GM23338 (cell line): ENCODE measurements at regions not wholly inside any gene's neighbourhood (a gene's known extent, or its start where the extent isn't known, plus 50 kb on each side); places are given as distances from the start of the nearest gene placed in this dataset.

Experiments
- ATAC-seq: fragments of 200-7000 bp; cut with Tn5 transposase; 3 replicates; pipeline ENCODE4 v1.9.1; 2020
- DNase-seq: peaks from one replicate; pipeline ENCODE4 v3.0.0-alpha.2; 2015; ENCODE audit warnings: low spot score
- H2AFZ ChIP-seq: fragments of 200-600 bp; sonication (generic); 2 replicates; pipeline ENCODE4 v1.8.0; 2016; ENCODE audit warnings: antibody characterized with exemption, mild to moderate bottlenecking, moderate library complexity
- H3F3A ChIP-seq: fragments of 200-600 bp; sonication (generic); replicated peaks from 2 replicates; pipeline ENCODE4 v1.8.0; 2017; ENCODE audit warnings: antibody characterized with exemption, mixed run types, low read depth
- H3K27ac ChIP-seq: fragments of 200-600 bp; sonication (generic); 2 replicates; pipeline ENCODE4 v1.6.1; 2016; ENCODE audit warnings: low read depth
- H3K27me3 ChIP-seq: fragments of 200-600 bp; sonication (generic); 2 replicates; pipeline ENCODE4 v1.8.0; 2016; ENCODE audit warnings: mild to moderate bottlenecking, mixed run types, moderate library complexity; ENCODE audit not compliant: insufficient read depth
- H3K36me3 ChIP-seq: fragments of 200-600 bp; sonication (generic); 2 replicates; pipeline ENCODE4 v1.8.0; 2016; ENCODE audit warnings: mild to moderate bottlenecking; ENCODE audit not compliant: insufficient read depth
- H3K4me1 ChIP-seq: fragments of 200-600 bp; sonication (generic); 2 replicates; pipeline ENCODE4 v1.8.0; 2016; ENCODE audit warnings: mild to moderate bottlenecking, moderate library complexity; ENCODE audit not compliant: insufficient read depth
- H3K4me2 ChIP-seq: fragments of 200-600 bp; sonication (generic); 2 replicates; pipeline ENCODE4 v1.7.1; 2017; ENCODE audit warnings: mixed run types
- H3K4me3 ChIP-seq: fragments of 200-600 bp; sonication (generic); 2 replicates; pipeline ENCODE4 v1.6.1; 2016; ENCODE audit warnings: mixed run types
- H3K79me2 ChIP-seq: fragments of 200-600 bp; sonication (generic); replicated peaks from 2 replicates; pipeline ENCODE4 v1.8.0; 2017; ENCODE audit warnings: mild to moderate bottlenecking; ENCODE audit not compliant: insufficient read depth
- H3K9me2 ChIP-seq: fragments of 200-600 bp; sonication (generic); 2 replicates; pipeline ENCODE4 v1.8.0; 2017; ENCODE audit not compliant: insufficient read depth
- H4K20me1 ChIP-seq: fragments of 200-600 bp; sonication (generic); replicated peaks from 2 replicates; pipeline ENCODE4 v1.8.0; 2017; ENCODE audit warnings: mild to moderate bottlenecking; ENCODE audit not compliant: insufficient read depth
- H3K27ac Mint-ChIP-seq: 2 replicates; pipeline ENCODE4 v1.8.0; 2020; ENCODE audit warnings: inconsistent platforms, mild to moderate bottlenecking, moderate library complexity, mixed read lengths
- H3K27me3 Mint-ChIP-seq: 3 replicates; pipeline ENCODE4 v1.8.0; 2022; ENCODE audit warnings: low read depth, mild to moderate bottlenecking, moderate library complexity, mixed read lengths, inconsistent platforms; ENCODE audit not compliant: insufficient read depth, poor library complexity
- H3K36me3 Mint-ChIP-seq: 3 replicates; pipeline ENCODE4 v1.8.0; 2021; ENCODE audit warnings: low read depth, mild to moderate bottlenecking, inconsistent platforms, moderate library complexity, mixed read lengths
- H3K4me1 Mint-ChIP-seq: 3 replicates; pipeline ENCODE4 v1.8.0; 2020; ENCODE audit warnings: mild to moderate bottlenecking, inconsistent platforms, mixed read lengths
- H3K4me3 Mint-ChIP-seq: 3 replicates; pipeline ENCODE4 v1.8.0; 2021; ENCODE audit warnings: moderate library complexity, mild to moderate bottlenecking, inconsistent platforms, mixed read lengths
- H3K9me3 Mint-ChIP-seq: 3 replicates; pipeline ENCODE4 v1.8.0; 2020; ENCODE audit warnings: moderate library complexity, mild to moderate bottlenecking, inconsistent platforms, mixed read lengths
- CREB1 ChIP-seq: fragments of 250-450 bp; sonication (Bioruptor Pico); IDR thresholded peaks from 2 replicates; pipeline ENCODE4 v1.5.0; 2020; ENCODE audit warnings: low read depth, mild to moderate bottlenecking, moderate library complexity
- EZH2 ChIP-seq: fragments of 200-600 bp; sonication (generic); IDR thresholded peaks from one replicate; pipeline ENCODE4 v1.8.0; 2017; ENCODE audit warnings: antibody characterized with exemption, mild to moderate bottlenecking, low read depth; ENCODE audit not compliant: unreplicated experiment
- EZH2phosphoT487 ChIP-seq: fragments of 200-600 bp; sonication (generic); IDR thresholded peaks from one replicate; pipeline ENCODE4 v1.8.1; 2018; ENCODE audit warnings: antibody characterized with exemption; ENCODE audit not compliant: unreplicated experiment
- JUNB ChIP-seq: IDR thresholded peaks from one replicate; pipeline ENCODE4 v1.6.1; 2016; ENCODE audit warnings: antibody characterized with exemption; ENCODE audit not compliant: unreplicated experiment
- NANOG ChIP-seq: IDR thresholded peaks from 2 replicates; pipeline ENCODE4 v1.6.1; 2016; ENCODE audit warnings: antibody characterized with exemption, borderline replicate concordance
- POLR2AphosphoS5 ChIP-seq: IDR thresholded peaks from 2 replicates; pipeline ENCODE4 v1.6.1; 2016; ENCODE audit warnings: antibody characterized with exemption, low read depth
- STAT1 ChIP-seq: IDR thresholded peaks from one replicate; pipeline ENCODE4 v1.6.1; 2016; ENCODE audit warnings: antibody characterized with exemption; ENCODE audit not compliant: unreplicated experiment
- ZNF114 ChIP-seq: fragments of 250-450 bp; sonication (Bioruptor Pico); IDR thresholded peaks from 2 replicates; pipeline ENCODE4 v1.5.0; 2020; ENCODE audit warnings: mild to moderate bottlenecking, moderate library complexity
- ZNF331 ChIP-seq: fragments of 250-450 bp; sonication (Bioruptor Pico); IDR thresholded peaks from 2 replicates; pipeline ENCODE4 v1.5.0; 2020; ENCODE audit warnings: low read depth, mild to moderate bottlenecking, moderate library complexity
- TF ChIP-seq, protein P1 (sequence below): IDR thresholded peaks from 2 replicates; pipeline ENCODE4 v1.6.1; 2016; ENCODE audit warnings: antibody characterized with exemption
- TF ChIP-seq, protein P2 (sequence below), 2 experiments: fragments of 200-600 bp in 1 of 2; sonication (generic) in 1 of 2; conservative IDR thresholded peaks; 2 replicates each; pipeline versions ENCODE4 v1.5.1 to v1.6.1; 2016 to 2017; ENCODE audit warnings: antibody characterized with exemption in 2 of 2, low read depth in 2 of 2, mild to moderate bottlenecking in 2 of 2, moderate library complexity in 1 of 2
- TF ChIP-seq, protein P3 (sequence below): IDR thresholded peaks from one replicate; pipeline ENCODE4 v1.6.1; 2018; ENCODE audit warnings: antibody characterized with exemption; ENCODE audit not compliant: unreplicated experiment
- TF ChIP-seq, protein P4 (sequence below): fragments of 250-450 bp; sonication (Bioruptor Pico); IDR thresholded peaks from 2 replicates; pipeline ENCODE4 v1.5.0; 2020; ENCODE audit warnings: mild to moderate bottlenecking, moderate library complexity

DNA sequence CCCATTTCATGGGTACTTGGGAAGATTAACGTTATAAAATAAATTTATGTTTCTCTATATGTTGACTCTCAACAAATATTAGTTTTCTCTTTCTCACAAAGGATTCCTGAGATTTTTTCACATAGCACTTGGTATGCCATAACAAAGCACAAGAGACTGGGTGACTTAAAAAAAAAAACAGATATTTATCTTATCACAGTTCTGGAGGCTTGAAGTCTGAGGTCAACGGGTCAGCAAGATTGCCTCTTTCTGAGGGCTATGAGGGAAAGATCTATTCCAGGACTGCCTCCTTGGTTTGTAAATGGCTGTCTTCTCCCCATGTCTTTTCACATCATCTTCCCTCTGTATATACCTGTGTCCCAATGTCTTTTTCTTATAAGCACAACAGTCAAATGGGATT, 153.5 kb upstream of the DIO2 start:
- Histone ChIP-seq H3K9me2 (no peaks in the 10 kb centered on the region), H3K79me2 (no peaks in the 10 kb centered on the region), H3K36me3 (no peaks in the 10 kb centered on the region), H3K27ac (no peak overlapping the region), H3K27me3 (no peaks in the 10 kb centered on the region), H2AFZ (no peak overlapping the region), H3K4me1 (no peaks in the 10 kb centered on the region), H3F3A (no peaks in the 10 kb centered on the region), H3K4me3 (no peak overlapping the region), H3K4me2 (no peak overlapping the region), H4K20me1 (no peaks in the 10 kb centered on the region)
- no peaks in the 10 kb centered on the region; the same call in 2 of the 3 replicates for H3K9me3 Mint-ChIP-seq
- ATAC-seq: no peak
- no peaks in the 10 kb centered on the region for H3K36me3 Mint-ChIP-seq
- H3K4me3 Mint-ChIP-seq: no peak overlapping the region
- H3K27ac Mint-ChIP-seq: no peak overlapping the region
- no peak for DNase-seq
- H3K4me1 Mint-ChIP-seq: no peaks in the 10 kb centered on the region
- TF ChIP-seq CREB1 (CRISPR knock-in tag) (no peak), ZNF114 (CRISPR knock-in tag) (no peak), STAT1 (no peak), EZH2phosphoT487 (no peak), ZNF331 (CRISPR knock-in tag) (no peak), POLR2AphosphoS5 (no peak), JUNB (no peak), NANOG (no peak), EZH2 (no peak)
- TF ChIP-seq, protein P1, sequence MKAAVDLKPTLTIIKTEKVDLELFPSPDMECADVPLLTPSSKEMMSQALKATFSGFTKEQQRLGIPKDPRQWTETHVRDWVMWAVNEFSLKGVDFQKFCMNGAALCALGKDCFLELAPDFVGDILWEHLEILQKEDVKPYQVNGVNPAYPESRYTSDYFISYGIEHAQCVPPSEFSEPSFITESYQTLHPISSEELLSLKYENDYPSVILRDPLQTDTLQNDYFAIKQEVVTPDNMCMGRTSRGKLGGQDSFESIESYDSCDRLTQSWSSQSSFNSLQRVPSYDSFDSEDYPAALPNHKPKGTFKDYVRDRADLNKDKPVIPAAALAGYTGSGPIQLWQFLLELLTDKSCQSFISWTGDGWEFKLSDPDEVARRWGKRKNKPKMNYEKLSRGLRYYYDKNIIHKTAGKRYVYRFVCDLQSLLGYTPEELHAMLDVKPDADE: no peak
- TF ChIP-seq, protein P2, sequence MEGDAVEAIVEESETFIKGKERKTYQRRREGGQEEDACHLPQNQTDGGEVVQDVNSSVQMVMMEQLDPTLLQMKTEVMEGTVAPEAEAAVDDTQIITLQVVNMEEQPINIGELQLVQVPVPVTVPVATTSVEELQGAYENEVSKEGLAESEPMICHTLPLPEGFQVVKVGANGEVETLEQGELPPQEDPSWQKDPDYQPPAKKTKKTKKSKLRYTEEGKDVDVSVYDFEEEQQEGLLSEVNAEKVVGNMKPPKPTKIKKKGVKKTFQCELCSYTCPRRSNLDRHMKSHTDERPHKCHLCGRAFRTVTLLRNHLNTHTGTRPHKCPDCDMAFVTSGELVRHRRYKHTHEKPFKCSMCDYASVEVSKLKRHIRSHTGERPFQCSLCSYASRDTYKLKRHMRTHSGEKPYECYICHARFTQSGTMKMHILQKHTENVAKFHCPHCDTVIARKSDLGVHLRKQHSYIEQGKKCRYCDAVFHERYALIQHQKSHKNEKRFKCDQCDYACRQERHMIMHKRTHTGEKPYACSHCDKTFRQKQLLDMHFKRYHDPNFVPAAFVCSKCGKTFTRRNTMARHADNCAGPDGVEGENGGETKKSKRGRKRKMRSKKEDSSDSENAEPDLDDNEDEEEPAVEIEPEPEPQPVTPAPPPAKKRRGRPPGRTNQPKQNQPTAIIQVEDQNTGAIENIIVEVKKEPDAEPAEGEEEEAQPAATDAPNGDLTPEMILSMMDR (conservative IDR thresholded peaks at IDR 0.05; ENCODE audit: low read depth in 2 of 2): no peak
- TF ChIP-seq, protein P3, sequence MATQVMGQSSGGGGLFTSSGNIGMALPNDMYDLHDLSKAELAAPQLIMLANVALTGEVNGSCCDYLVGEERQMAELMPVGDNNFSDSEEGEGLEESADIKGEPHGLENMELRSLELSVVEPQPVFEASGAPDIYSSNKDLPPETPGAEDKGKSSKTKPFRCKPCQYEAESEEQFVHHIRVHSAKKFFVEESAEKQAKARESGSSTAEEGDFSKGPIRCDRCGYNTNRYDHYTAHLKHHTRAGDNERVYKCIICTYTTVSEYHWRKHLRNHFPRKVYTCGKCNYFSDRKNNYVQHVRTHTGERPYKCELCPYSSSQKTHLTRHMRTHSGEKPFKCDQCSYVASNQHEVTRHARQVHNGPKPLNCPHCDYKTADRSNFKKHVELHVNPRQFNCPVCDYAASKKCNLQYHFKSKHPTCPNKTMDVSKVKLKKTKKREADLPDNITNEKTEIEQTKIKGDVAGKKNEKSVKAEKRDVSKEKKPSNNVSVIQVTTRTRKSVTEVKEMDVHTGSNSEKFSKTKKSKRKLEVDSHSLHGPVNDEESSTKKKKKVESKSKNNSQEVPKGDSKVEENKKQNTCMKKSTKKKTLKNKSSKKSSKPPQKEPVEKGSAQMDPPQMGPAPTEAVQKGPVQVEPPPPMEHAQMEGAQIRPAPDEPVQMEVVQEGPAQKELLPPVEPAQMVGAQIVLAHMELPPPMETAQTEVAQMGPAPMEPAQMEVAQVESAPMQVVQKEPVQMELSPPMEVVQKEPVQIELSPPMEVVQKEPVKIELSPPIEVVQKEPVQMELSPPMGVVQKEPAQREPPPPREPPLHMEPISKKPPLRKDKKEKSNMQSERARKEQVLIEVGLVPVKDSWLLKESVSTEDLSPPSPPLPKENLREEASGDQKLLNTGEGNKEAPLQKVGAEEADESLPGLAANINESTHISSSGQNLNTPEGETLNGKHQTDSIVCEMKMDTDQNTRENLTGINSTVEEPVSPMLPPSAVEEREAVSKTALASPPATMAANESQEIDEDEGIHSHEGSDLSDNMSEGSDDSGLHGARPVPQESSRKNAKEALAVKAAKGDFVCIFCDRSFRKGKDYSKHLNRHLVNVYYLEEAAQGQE: no peak
- TF ChIP-seq, protein P4, sequence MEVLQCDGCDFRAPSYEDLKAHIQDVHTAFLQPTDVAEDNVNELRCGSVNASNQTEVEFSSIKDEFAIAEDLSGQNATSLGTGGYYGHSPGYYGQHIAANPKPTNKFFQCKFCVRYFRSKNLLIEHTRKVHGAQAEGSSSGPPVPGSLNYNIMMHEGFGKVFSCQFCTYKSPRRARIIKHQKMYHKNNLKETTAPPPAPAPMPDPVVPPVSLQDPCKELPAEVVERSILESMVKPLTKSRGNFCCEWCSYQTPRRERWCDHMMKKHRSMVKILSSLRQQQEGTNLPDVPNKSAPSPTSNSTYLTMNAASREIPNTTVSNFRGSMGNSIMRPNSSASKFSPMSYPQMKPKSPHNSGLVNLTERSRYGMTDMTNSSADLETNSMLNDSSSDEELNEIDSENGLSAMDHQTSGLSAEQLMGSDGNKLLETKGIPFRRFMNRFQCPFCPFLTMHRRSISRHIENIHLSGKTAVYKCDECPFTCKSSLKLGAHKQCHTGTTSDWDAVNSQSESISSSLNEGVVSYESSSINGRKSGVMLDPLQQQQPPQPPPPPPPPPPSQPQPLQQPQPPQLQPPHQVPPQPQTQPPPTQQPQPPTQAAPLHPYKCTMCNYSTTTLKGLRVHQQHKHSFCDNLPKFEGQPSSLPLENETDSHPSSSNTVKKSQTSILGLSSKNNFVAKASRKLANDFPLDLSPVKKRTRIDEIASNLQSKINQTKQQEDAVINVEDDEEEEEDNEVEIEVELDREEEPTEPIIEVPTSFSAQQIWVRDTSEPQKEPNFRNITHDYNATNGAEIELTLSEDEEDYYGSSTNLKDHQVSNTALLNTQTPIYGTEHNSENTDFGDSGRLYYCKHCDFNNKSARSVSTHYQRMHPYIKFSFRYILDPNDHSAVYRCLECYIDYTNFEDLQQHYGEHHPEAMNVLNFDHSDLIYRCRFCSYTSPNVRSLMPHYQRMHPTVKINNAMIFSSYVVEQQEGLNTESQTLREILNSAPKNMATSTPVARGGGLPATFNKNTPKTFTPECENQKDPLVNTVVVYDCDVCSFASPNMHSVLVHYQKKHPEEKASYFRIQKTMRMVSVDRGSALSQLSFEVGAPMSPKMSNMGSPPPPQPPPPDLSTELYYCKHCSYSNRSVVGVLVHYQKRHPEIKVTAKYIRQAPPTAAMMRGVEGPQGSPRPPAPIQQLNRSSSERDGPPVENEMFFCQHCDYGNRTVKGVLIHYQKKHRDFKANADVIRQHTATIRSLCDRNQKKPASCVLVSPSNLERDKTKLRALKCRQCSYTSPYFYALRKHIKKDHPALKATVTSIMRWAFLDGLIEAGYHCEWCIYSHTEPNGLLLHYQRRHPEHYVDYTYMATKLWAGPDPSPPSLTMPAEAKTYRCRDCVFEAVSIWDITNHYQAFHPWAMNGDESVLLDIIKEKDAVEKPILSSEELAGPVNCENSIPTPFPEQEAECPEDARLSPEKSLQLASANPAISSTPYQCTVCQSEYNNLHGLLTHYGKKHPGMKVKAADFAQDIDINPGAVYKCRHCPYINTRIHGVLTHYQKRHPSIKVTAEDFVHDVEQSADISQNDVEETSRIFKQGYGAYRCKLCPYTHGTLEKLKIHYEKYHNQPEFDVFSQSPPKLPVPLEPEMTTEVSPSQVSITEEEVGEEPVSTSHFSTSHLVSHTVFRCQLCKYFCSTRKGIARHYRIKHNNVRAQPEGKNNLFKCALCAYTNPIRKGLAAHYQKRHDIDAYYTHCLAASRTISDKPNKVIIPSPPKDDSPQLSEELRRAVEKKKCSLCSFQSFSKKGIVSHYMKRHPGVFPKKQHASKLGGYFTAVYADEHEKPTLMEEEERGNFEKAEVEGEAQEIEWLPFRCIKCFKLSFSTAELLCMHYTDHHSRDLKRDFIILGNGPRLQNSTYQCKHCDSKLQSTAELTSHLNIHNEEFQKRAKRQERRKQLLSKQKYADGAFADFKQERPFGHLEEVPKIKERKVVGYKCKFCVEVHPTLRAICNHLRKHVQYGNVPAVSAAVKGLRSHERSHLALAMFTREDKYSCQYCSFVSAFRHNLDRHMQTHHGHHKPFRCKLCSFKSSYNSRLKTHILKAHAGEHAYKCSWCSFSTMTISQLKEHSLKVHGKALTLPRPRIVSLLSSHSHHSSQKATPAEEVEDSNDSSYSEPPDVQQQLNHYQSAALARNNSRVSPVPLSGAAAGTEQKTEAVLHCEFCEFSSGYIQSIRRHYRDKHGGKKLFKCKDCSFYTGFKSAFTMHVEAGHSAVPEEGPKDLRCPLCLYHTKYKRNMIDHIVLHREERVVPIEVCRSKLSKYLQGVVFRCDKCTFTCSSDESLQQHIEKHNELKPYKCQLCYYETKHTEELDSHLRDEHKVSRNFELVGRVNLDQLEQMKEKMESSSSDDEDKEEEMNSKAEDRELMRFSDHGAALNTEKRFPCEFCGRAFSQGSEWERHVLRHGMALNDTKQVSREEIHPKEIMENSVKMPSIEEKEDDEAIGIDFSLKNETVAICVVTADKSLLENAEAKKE: no peak
- H3K27me3 Mint-ChIP-seq: no peaks in the 10 kb centered on the region
